PC-3 (cell line): ENCODE measurements at regions not wholly inside any gene's neighbourhood (a gene's known extent, or its start where the extent isn't known, plus 50 kb on each side); places are given as distances from the start of the nearest gene placed in this dataset.

Source experiments
- ATAC-seq: fragments of 200-7000 bp; cut with Tn5 transposase; 2 replicates; pipeline ENCODE4 v1.9.1; 2020; ENCODE audit warnings: mild to moderate bottlenecking, moderate library complexity
- BruUV-seq: library from RNA; stranded (reverse); fragments of 400-500 nt; replicated peaks from 2 replicates; lab custom pipeline; 2021; lab: Mats Ljungman, UMichigan
- CTCF ChIA-PET: fragments of 300-600 bp; sonication (Branson Sonifier 250); formaldehyde crosslinking; loops from one replicate; lab custom pipeline; 2022; ENCODE audit warnings: antibody characterized with exemption; lab: Charles Lee
- POLR2A ChIA-PET: fragments of 300-600 bp; sonication (Branson Sonifier 250); formaldehyde crosslinking; loops from one replicate; lab custom pipeline; 2022; ENCODE audit warnings: antibody characterized with exemption; ENCODE audit not compliant: unreplicated experiment; lab: Charles Lee
- DNase-seq: peaks from one replicate; pipeline ENCODE4 v3.0.0-alpha.2; 2015
- H2AFZ ChIP-seq: fragments of 300-600 bp; sonication (generic); 2 replicates; pipeline ENCODE4 v1.6.0; 2016; ENCODE audit warnings: antibody characterized with exemption, low read length
- H3F3A ChIP-seq: fragments of 300-600 bp; sonication (generic); one replicate; pipeline ENCODE4 v1.6.0; 2017; ENCODE audit warnings: antibody characterized with exemption, low read length, control low read depth, mild to moderate bottlenecking; ENCODE audit not compliant: unreplicated experiment
- H3K27ac ChIP-seq: fragments of 300-600 bp; sonication (generic); 2 replicates; pipeline ENCODE4 v1.5.1; 2016; ENCODE audit warnings: mild to moderate bottlenecking, low read length
- H3K27me3 ChIP-seq: fragments of 300-600 bp; sonication (generic); 2 replicates; pipeline ENCODE4 v1.6.1; 2016; ENCODE audit warnings: low read length, mixed read lengths
- H3K36me3 ChIP-seq: fragments of 300-600 bp; sonication (generic); 2 replicates; pipeline ENCODE4 v1.6.1; 2016; ENCODE audit warnings: low read depth, mixed run types, low read length, mixed read lengths
- H3K4me1 ChIP-seq: fragments of 300-600 bp; sonication (generic); 2 replicates; pipeline ENCODE4 v1.5.1; 2016; ENCODE audit warnings: low read length; ENCODE audit not compliant: insufficient read depth
- H3K4me2 ChIP-seq: fragments of 300-600 bp; sonication (generic); 2 replicates; pipeline ENCODE4 v1.6.0; 2016; ENCODE audit warnings: low read length
- H3K4me3 ChIP-seq: fragments of 300-600 bp; sonication (generic); 2 replicates; pipeline ENCODE4 v1.5.1; 2016; ENCODE audit warnings: mild to moderate bottlenecking, low read length, mixed read lengths
- H3K79me2 ChIP-seq: fragments of 300-600 bp; sonication (generic); 2 replicates; pipeline ENCODE4 v1.6.1; 2017; ENCODE audit warnings: low read length, mixed read lengths
- H3K9ac ChIP-seq: fragments of 300-600 bp; sonication (generic); 2 replicates; pipeline ENCODE4 v1.6.0; 2016; ENCODE audit warnings: mild to moderate bottlenecking, low read length
- H3K9me2 ChIP-seq: fragments of 300-600 bp; sonication (generic); replicated peaks from 2 replicates; pipeline ENCODE4 v1.6.1; 2016; ENCODE audit warnings: mixed run types, low read length, mixed read lengths
- H3K9me3 ChIP-seq: fragments of 300-600 bp; sonication (generic); 2 replicates; pipeline ENCODE4 v1.6.1; 2016; ENCODE audit warnings: low read length, mixed read lengths
- H4K20me1 ChIP-seq: fragments of 300-600 bp; sonication (generic); 2 replicates; pipeline ENCODE4 v1.6.1; 2016; ENCODE audit warnings: low read length, mixed read lengths
- EZH2 ChIP-seq: fragments of 300-600 bp; sonication (generic); IDR thresholded peaks from one replicate; pipeline ENCODE4 v1.6.1; 2017; ENCODE audit warnings: antibody characterized with exemption, mild to moderate bottlenecking, low read length; ENCODE audit not compliant: unreplicated experiment
- EZH2phosphoT487 ChIP-seq: fragments of 300-600 bp; sonication (generic); IDR thresholded peaks from 2 replicates; pipeline ENCODE4 v1.6.1; 2018; ENCODE audit warnings: mild to moderate bottlenecking, antibody characterized with exemption, low read length, borderline replicate concordance
- intact Hi-C: fragments of 100-400 bp; cut with micrococcal nuclease; formaldehyde crosslinking; loops from 2 replicates; pipeline ENCODE4 v1.9.0; 2023
- TF ChIP-seq, protein P1 (sequence below): fragments of 300-600 bp; sonication (generic); conservative IDR thresholded peaks from 2 replicates; pipeline ENCODE4 v1.5.1; 2017; ENCODE audit warnings: antibody characterized with exemption, low read depth, mild to moderate bottlenecking, low read length

DNA sequence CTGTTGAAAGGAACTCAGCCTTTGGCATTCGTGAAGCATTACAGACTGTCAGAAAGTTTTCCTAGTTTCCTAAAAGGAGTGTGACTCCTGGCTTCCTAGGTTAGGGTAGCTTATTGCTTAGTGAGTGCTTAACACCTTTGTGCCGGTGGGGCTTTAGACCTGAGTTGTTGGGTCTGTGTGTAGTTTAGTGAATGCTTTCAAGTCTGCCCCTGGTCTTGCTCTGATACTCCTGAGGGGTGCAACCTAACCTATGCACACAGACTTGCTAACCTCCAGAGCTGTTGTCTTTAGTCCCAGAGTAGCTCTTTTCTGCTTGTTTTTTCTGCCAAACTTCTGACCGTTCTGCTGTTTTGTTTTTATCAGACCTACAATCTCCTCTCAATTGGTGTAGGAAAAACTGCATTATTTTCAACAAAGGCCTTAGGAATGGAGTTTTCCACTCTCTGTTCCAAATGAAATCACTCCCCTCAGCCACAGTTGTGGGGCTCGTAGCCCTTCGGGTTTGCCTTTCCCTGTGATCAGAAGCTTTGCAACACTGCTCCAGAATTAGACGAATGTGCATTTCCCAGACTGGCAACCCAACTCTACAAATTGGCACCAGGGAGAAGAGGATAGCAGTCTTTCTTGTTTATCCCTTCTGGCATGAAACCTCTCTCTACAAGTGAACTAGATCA, 1399.1 kb upstream of the PCDH7 start:
- Histone ChIP-seq H3K27ac (no peak overlapping the region), H3K4me1 (no peaks in the 10 kb centered on the region), H3K4me2 (no peak overlapping the region), H3K79me2 (no peaks in the 10 kb centered on the region), H3K4me3 (no peak overlapping the region), H2AFZ (no peak overlapping the region), H4K20me1 (no peaks in the 10 kb centered on the region), H3K9me3 (no peaks in the 10 kb centered on the region), H3K36me3 (no peaks in the 10 kb centered on the region), H3K9ac (no peak overlapping the region), H3F3A (no peaks in the 10 kb centered on the region), H3K27me3 (no peaks in the 10 kb centered on the region), H3K9me2 (no peaks in the 10 kb centered on the region)
- no peak for DNase-seq
- ChIA-PET CTCF (no interaction called here), POLR2A (no interaction called here)
- no TSS peak for BruUV-seq
- intact Hi-C loops = no loop called here
- no peak for ATAC-seq
- no peak for TF ChIP-seq EZH2phosphoT487
- TF ChIP-seq, protein P1, sequence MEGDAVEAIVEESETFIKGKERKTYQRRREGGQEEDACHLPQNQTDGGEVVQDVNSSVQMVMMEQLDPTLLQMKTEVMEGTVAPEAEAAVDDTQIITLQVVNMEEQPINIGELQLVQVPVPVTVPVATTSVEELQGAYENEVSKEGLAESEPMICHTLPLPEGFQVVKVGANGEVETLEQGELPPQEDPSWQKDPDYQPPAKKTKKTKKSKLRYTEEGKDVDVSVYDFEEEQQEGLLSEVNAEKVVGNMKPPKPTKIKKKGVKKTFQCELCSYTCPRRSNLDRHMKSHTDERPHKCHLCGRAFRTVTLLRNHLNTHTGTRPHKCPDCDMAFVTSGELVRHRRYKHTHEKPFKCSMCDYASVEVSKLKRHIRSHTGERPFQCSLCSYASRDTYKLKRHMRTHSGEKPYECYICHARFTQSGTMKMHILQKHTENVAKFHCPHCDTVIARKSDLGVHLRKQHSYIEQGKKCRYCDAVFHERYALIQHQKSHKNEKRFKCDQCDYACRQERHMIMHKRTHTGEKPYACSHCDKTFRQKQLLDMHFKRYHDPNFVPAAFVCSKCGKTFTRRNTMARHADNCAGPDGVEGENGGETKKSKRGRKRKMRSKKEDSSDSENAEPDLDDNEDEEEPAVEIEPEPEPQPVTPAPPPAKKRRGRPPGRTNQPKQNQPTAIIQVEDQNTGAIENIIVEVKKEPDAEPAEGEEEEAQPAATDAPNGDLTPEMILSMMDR = no peak
- no peak for TF ChIP-seq EZH2

DNA sequence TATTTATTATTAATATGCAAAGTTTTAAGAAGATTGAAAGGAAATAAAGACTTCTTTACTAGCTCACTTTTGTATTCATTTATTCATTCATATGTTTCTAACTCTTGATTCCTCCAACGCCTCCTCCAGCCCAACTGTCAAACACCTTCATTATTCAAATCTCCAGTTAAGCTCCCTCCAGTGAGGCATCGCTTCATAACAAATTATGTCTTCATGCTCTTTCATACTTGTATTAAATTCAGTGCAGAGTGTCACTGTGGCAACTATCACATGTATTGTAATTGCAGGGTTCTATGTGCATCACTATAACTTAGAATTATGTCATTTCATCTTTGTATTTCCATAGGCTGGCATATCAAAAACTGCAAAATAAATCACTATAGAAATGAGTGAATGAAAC, 1394.2 kb upstream of the PCDH7 start:
- intact Hi-C loops = no loop called here
- ATAC-seq = no peak
- no peaks in the 10 kb centered on the region for H3K27me3 ChIP-seq

DNA sequence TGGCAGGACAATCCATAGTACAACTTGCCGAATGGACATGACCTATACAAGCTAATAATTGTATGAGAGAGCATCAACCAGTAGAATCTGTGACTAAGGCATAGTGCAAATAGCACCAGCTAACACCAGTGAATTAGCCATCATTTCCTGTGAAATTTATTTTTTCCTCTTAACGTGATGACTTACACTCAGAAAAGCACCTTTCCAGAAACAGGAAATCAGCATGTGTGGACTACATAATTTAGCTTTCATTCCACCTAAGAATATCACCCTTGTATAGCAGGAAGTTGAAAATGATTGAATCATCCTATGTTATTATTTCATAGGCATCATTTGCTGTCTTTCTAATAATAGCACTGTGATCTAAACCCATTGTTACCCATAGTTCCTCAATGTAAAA, 1393.4 kb upstream of the PCDH7 start:
- POLR2A ChIA-PET = no interaction called here
- Histone ChIP-seq H3K27ac (no peak overlapping the region), H3K27me3 (no peaks in the 10 kb centered on the region), H3K4me3 (no peak overlapping the region), H3K9me3 (no peaks in the 10 kb centered on the region), H3K9me2 (no peaks in the 10 kb centered on the region), H3K9ac (no peak overlapping the region), H2AFZ (no peak overlapping the region), H4K20me1 (no peaks in the 10 kb centered on the region), H3K79me2 (no peaks in the 10 kb centered on the region), H3K4me2 (no peak overlapping the region), H3K36me3 (no peaks in the 10 kb centered on the region), H3K4me1 (peaks cover 4% of the 10 kb centered on the region; the same call in 1 of the 2 replicates), H3F3A (no peaks in the 10 kb centered on the region)
- peak; percentile 38 for DNase-seq
- ATAC-seq = peak; percentile 67
- intact Hi-C loops = no loop called here
- TF ChIP-seq, protein P1 = no peak
- TF ChIP-seq EZH2phosphoT487 (no peak), EZH2 (no peak)
- no TSS peak for BruUV-seq
- CTCF ChIA-PET = no interaction called here

More for the DNA sequence above, 1394.2 kb upstream of the PCDH7 start:
- Histone ChIP-seq H3K9ac (no peak overlapping the region), H3K36me3 (no peaks in the 10 kb centered on the region), H3F3A (no peaks in the 10 kb centered on the region), H3K9me2 (no peaks in the 10 kb centered on the region), H4K20me1 (no peaks in the 10 kb centered on the region), H3K4me3 (no peak overlapping the region), H3K9me3 (no peaks in the 10 kb centered on the region), H2AFZ (no peak overlapping the region), H3K79me2 (no peaks in the 10 kb centered on the region), H3K4me1 (peaks cover 4% of the 10 kb centered on the region; the same call in 1 of the 2 replicates), H3K27ac (no peak overlapping the region), H3K4me2 (no peak overlapping the region)
- ChIA-PET CTCF (no interaction called here), POLR2A (no interaction called here)
- BruUV-seq = no TSS peak
- TF ChIP-seq EZH2 (no peak), EZH2phosphoT487 (no peak)
- TF ChIP-seq, protein P1 = no peak
- DNase-seq = no peak
